ENCODE measurements at regions not wholly inside any gene's neighbourhood (a gene's known extent, or its start where the extent isn't known, plus 50 kb on each side); places are given as distances from the start of the nearest gene placed in this dataset.

DNA sequence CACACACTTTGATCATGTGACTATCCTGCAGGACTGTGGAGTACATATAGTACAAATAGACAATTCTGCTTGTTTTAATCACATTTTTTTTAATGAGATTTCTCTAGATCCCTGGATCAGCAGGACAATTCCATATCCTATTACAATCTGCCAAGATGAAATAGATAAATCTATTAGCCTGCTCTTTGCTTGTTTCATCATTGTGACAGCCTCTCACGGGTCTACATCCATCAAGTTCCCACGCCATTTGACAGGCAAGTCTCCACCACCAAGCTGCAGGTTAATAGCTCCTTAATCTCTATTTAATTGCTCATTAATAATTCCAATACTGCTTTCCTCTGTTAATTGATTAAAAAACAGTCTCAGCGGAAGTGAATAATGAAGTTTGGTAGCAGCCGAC, 671.5 kb downstream of the CCSER2 start:
- H3K27ac Mint-ChIP-seq = no peak overlapping the region
- DNase-seq = no peak
- H3T11ph ChIP-seq (ENCODE audit: low read length) = no peak overlapping the region
- H4K8ac ChIP-seq (replicated peaks; ENCODE audit: insufficient read length, low read depth, low read length) = no peak overlapping the region
- no peak overlapping the region for H2BK5ac ChIP-seq (ENCODE audit: insufficient read length, low read length)
- no peak overlapping the region for H2AFZ ChIP-seq (ENCODE audit: low read length)
- no CpG with 5 or more reads among the region's 4 CpGs for WGBS (ENCODE audit: extremely low coverage, insufficient read length, low lambda C conversion rate)
- H3K4me1 Mint-ChIP-seq = peaks cover 3 to 5% of the 10 kb centered on the region in 2 experiments
- no peak overlapping the region for H3K4me3 Mint-ChIP-seq
- H4K5ac ChIP-seq (ENCODE audit: insufficient read length, low read depth, low read length) = no peak overlapping the region
- no peak overlapping the region for H2BK15ac ChIP-seq (ENCODE audit: low read depth, low read length)
- TF ChIP-seq, protein P1, sequence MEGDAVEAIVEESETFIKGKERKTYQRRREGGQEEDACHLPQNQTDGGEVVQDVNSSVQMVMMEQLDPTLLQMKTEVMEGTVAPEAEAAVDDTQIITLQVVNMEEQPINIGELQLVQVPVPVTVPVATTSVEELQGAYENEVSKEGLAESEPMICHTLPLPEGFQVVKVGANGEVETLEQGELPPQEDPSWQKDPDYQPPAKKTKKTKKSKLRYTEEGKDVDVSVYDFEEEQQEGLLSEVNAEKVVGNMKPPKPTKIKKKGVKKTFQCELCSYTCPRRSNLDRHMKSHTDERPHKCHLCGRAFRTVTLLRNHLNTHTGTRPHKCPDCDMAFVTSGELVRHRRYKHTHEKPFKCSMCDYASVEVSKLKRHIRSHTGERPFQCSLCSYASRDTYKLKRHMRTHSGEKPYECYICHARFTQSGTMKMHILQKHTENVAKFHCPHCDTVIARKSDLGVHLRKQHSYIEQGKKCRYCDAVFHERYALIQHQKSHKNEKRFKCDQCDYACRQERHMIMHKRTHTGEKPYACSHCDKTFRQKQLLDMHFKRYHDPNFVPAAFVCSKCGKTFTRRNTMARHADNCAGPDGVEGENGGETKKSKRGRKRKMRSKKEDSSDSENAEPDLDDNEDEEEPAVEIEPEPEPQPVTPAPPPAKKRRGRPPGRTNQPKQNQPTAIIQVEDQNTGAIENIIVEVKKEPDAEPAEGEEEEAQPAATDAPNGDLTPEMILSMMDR (conservative IDR thresholded peaks at IDR 0.05) = no peak
- H3K56ac ChIP-seq (ENCODE audit: insufficient read length, low read depth, low read length) = no peak overlapping the region
- no peaks in the 10 kb centered on the region for H3K79me2 ChIP-seq (ENCODE audit: insufficient read depth, low read length)
- no peak overlapping the region for H2AK5ac ChIP-seq (ENCODE audit: insufficient read length, low read length)
- H3K18ac ChIP-seq (ENCODE audit: insufficient read length, low read depth, low read length) = no peak overlapping the region
- H3K9me3 Mint-ChIP-seq = peaks cover 2 to 3% of the 10 kb centered on the region in 2 experiments; a peak in 1 of 5 replicates
- H3K4me1 ChIP-seq (ENCODE audit: insufficient read depth, low read length) = no peaks in the 10 kb centered on the region
- H3K4ac ChIP-seq (ENCODE audit: low read depth, low read length) = no peak overlapping the region
- no peaks in the 10 kb centered on the region for H3K9me3 ChIP-seq (ENCODE audit: control insufficient read depth, low read depth, low read length)
- H3K27ac ChIP-seq (ENCODE audit: insufficient read length, low read depth, low read length) = no peak overlapping the region
- no peak overlapping the region for H3K23ac ChIP-seq (ENCODE audit: insufficient read length, low read depth, low read length)
- no peaks in the 10 kb centered on the region for H4K20me1 ChIP-seq (ENCODE audit: control insufficient read depth, insufficient read depth, insufficient read length)
- H3K4me2 ChIP-seq (ENCODE audit: insufficient read depth, insufficient read length, low read length) = no peak overlapping the region
- H3K14ac ChIP-seq (ENCODE audit: insufficient read depth, low read length) = no peak overlapping the region
- H3K36me3 Mint-ChIP-seq (ENCODE audit: insufficient read depth in 1 of 3, low read depth in 3 of 3) = peaks cover 0 to 1% (median 1%) of the 10 kb centered on the region in 3 experiments; a peak in 2 of 7 replicates
- H2BK120ac ChIP-seq (ENCODE audit: low read depth, low read length, poor library complexity, severe bottlenecking) = no peak overlapping the region
- no peak overlapping the region for H2BK12ac ChIP-seq (ENCODE audit: insufficient read length, low read depth, low read length)
- H2BK20ac ChIP-seq (ENCODE audit: low read depth, low read length, poor library complexity, severe bottlenecking) = no peak overlapping the region
- H3K23me2 ChIP-seq (ENCODE audit: insufficient read length, low read depth, low read length, poor library complexity, severe bottlenecking) = no peaks in the 10 kb centered on the region
- H3K9ac ChIP-seq (ENCODE audit: extremely low read depth, insufficient read length, low read length) = no peak overlapping the region
- H4K91ac ChIP-seq (ENCODE audit: insufficient read length, low read depth, low read length) = no peak overlapping the region
- H3K27me3 ChIP-seq (ENCODE audit: insufficient read depth, low read length) = no peaks in the 10 kb centered on the region
- peaks cover 3% of the 10 kb centered on the region; the same call in 1 of the 2 replicates for H3K27me3 Mint-ChIP-seq (ENCODE audit: low read depth)
- H3K79me1 ChIP-seq (ENCODE audit: insufficient read depth, low read depth, low read length, poor library complexity, severe bottlenecking) = no peaks in the 10 kb centered on the region

All from H9 (cell line).